Osteocyte (in vitro differentiated cells): ENCODE measurements at regions not wholly inside any gene's neighbourhood (a gene's known extent, or its start where the extent isn't known, plus 50 kb on each side); places are given as distances from the start of the nearest gene placed in this dataset.
A peak's percentile ranks its signal among the peaks of the same experiment; 100 is the strongest.

Source experiments
- DNase-seq: peaks from one replicate; pipeline ENCODE4 v3.0.0; 2021; ENCODE audit warnings: mixed read lengths; ENCODE audit not compliant: unreplicated experiment; ENCODE audit errors: extremely low spot score
- H3K27ac Mint-ChIP-seq: one replicate; pipeline ENCODE4 v1.8.0; 2021; ENCODE audit warnings: mild to moderate bottlenecking, mixed read lengths; ENCODE audit not compliant: unreplicated experiment
- H3K27me3 Mint-ChIP-seq: one replicate; pipeline ENCODE4 v1.8.0; 2021; ENCODE audit warnings: mixed read lengths; ENCODE audit not compliant: unreplicated experiment
- H3K36me3 Mint-ChIP-seq: one replicate; pipeline ENCODE4 v1.8.0; 2021; ENCODE audit warnings: mixed read lengths; ENCODE audit not compliant: unreplicated experiment
- H3K4me1 Mint-ChIP-seq: one replicate; pipeline ENCODE4 v1.8.0; 2021; ENCODE audit warnings: mixed read lengths; ENCODE audit not compliant: unreplicated experiment
- H3K4me3 Mint-ChIP-seq: one replicate; pipeline ENCODE4 v1.8.0; 2021; ENCODE audit warnings: mild to moderate bottlenecking, moderate library complexity, mixed read lengths; ENCODE audit not compliant: unreplicated experiment
- H3K9me3 Mint-ChIP-seq: one replicate; pipeline ENCODE4 v1.8.0; 2021; ENCODE audit warnings: mixed read lengths; ENCODE audit not compliant: unreplicated experiment
- CTCF ChIP-seq: fragments of 200-600 bp; sonication (generic); IDR thresholded peaks from 2 replicates; pipeline ENCODE4 v1.5.0; 2021; ENCODE audit warnings: antibody characterized with exemption, mild to moderate bottlenecking, moderate library complexity

DNA sequence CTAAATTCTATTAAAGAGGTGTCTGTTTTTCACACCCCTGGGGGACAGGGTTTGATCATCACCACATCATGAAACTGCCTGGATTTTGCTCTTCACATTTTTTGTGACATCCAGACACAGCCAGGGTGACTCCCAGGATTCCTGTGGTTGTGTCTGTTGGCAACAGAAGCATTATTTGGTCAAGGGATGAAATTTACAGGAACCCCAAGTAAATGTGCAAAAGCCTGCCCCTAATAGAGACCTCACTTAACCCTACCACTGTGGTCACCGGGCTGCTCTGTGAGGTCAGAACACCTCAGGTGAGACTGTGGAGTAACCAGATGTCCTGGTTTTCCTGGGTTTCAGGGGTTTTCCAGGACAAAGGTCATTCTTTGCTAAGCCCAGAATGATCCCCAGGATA, 103.8 kb downstream of the DAD1 start:
- H3K27ac Mint-ChIP-seq, result peak overlapping the region; percentile 72
- no peak overlapping the region for H3K4me3 Mint-ChIP-seq
- no peaks in the 10 kb centered on the region for H3K36me3 Mint-ChIP-seq
- H3K9me3 Mint-ChIP-seq, result no peaks in the 10 kb centered on the region
- peaks cover 11% of the 10 kb centered on the region for H3K27me3 Mint-ChIP-seq
- no peak for DNase-seq
- TF ChIP-seq CTCF, result no peak
- peaks cover 63% of the 10 kb centered on the region for H3K4me1 Mint-ChIP-seq

GRCh38 chr14:22484632-22485031, 104.4 kb downstream of the DAD1 start:
- H3K27ac Mint-ChIP-seq, result peak overlapping the region; percentile 72
- DNase-seq, result no peak
- peaks cover 66% of the 10 kb centered on the region for H3K4me1 Mint-ChIP-seq
- H3K27me3 Mint-ChIP-seq, result peaks cover 6% of the 10 kb centered on the region
- H3K9me3 Mint-ChIP-seq, result no peaks in the 10 kb centered on the region
- H3K4me3 Mint-ChIP-seq, result no peak overlapping the region
- H3K36me3 Mint-ChIP-seq, result no peaks in the 10 kb centered on the region
- TF ChIP-seq CTCF, result no peak

DNA sequence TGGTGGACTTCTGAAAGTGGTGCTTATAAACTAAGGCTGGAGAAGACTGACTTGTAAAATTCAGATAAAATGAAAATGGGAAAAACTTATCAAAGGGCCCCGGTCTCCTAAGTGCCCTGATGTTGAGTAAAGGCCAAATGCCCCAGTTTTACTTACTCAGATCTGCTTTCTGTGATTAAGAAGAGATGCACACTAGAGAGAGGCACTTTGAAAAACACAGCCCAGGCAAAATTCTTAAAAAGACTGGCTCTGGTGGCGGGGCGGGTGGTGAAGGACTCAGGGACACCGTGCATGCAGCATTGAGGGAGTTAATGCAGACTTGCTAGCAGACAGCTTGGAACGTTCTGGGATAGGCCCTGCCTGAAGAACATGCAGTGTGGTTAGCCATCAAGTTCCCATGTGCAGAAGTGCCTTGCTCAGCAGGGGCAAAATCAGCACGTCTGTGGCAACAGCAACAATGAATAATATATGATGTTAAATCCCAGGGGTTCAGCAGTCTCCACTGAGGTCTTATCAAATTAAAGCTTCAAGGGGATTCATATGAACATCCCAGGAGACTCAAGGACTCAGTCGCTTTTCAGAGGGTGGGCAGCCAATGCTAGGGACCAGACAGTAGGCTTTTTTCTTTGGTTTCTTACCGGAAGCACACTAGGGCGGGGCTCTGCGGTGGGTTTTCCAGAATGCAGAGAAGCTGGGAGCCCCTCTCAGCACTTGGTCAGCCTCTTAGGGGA, 105.0 kb downstream of the DAD1 start:
- H3K4me3 Mint-ChIP-seq, result no peak overlapping the region
- no peak for TF ChIP-seq CTCF
- H3K27me3 Mint-ChIP-seq, result peaks cover 5% of the 10 kb centered on the region
- H3K4me1 Mint-ChIP-seq, result peaks cover 70% of the 10 kb centered on the region
- H3K9me3 Mint-ChIP-seq, result no peaks in the 10 kb centered on the region
- H3K36me3 Mint-ChIP-seq, result no peaks in the 10 kb centered on the region
- no peak for DNase-seq
- H3K27ac Mint-ChIP-seq, result peak overlapping the region; percentile 72

- H3K27me3 Mint-ChIP-seq, result no peaks in the 10 kb centered on the region
- TF ChIP-seq CTCF, result no peak
- no peaks in the 10 kb centered on the region for H3K9me3 Mint-ChIP-seq
- H3K27ac Mint-ChIP-seq, result no peak overlapping the region
- peaks cover 76% of the 10 kb centered on the region for H3K4me1 Mint-ChIP-seq
- no peak overlapping the region for H3K4me3 Mint-ChIP-seq
- DNase-seq, result no peak
- H3K36me3 Mint-ChIP-seq, result no peaks in the 10 kb centered on the region
Measured at GRCh38 chr14:22482782-22483553, 106.1 kb downstream of the DAD1 start.

- Mint-ChIP-seq H3K36me3 (no peaks in the 10 kb centered on the region), H3K9me3 (no peaks in the 10 kb centered on the region), H3K27ac (no peak overlapping the region), H3K4me3 (no peak overlapping the region), H3K4me1 (peaks cover 73% of the 10 kb centered on the region), H3K27me3 (no peaks in the 10 kb centered on the region)
- no peak for DNase-seq
- no peak for TF ChIP-seq CTCF
Measured at GRCh38 chr14:22482085-22482694, 106.8 kb downstream of the DAD1 start.
